HCT116 (cell line): ENCODE measurements at regions not wholly inside any gene's neighbourhood (a gene's known extent, or its start where the extent isn't known, plus 50 kb on each side); places are given as distances from the start of the nearest gene placed in this dataset.

Source experiments
- ATF3 ChIP-seq: IDR thresholded peaks from 2 replicates; pipeline ENCODE4 v1.6.1; 2012
- CTCF ChIP-seq, 3 experiments: fragments of 200-600 bp in 1 of 3; sonication (generic) in 1 of 3; IDR thresholded peaks in 2 of 3; conservative IDR thresholded peaks in 1 of 3; 2 replicates each; pipeline ENCODE4 v1.5.1; 2012 to 2017; ENCODE audit warnings: low read depth in 2 of 3, low read length in 2 of 3, antibody characterized with exemption in 1 of 3, borderline replicate concordance in 1 of 3, control low read depth in 1 of 3, mild to moderate bottlenecking in 1 of 3, mixed read lengths in 1 of 3, mixed run types in 1 of 3, moderate library complexity in 1 of 3; ENCODE audit not compliant: insufficient read depth in 1 of 3
- EGR1 ChIP-seq: IDR thresholded peaks from 2 replicates; pipeline ENCODE4 v1.6.1; 2012; ENCODE audit warnings: low read depth
- EZH2 ChIP-seq: fragments of 200-600 bp; sonication (generic); IDR thresholded peaks from 2 replicates; pipeline ENCODE4 v1.6.1; 2017; ENCODE audit warnings: antibody characterized with exemption, mixed run types
- EZH2phosphoT487 ChIP-seq: fragments of 200-600 bp; IDR thresholded peaks from 2 replicates; pipeline ENCODE4 v1.6.1; 2018; ENCODE audit warnings: antibody characterized with exemption, borderline replicate concordance
- JUND ChIP-seq: IDR thresholded peaks from 2 replicates; pipeline ENCODE4 v1.6.1; 2012
- MAX ChIP-seq: IDR thresholded peaks from 2 replicates; pipeline ENCODE4 v1.6.1; 2012
- POLR2A ChIP-seq: IDR thresholded peaks from 2 replicates; pipeline ENCODE4 v1.7.0; 2011; ENCODE audit warnings: borderline replicate concordance; ENCODE audit not compliant: insufficient read depth, insufficient read length; ENCODE audit errors: extremely low read depth
- POLR2AphosphoS5 ChIP-seq: IDR thresholded peaks from 2 replicates; pipeline ENCODE4 v1.6.1; 2011; ENCODE audit warnings: mild to moderate bottlenecking, low read depth, low read length, moderate library complexity
- RAD21 ChIP-seq: IDR thresholded peaks from 2 replicates; pipeline ENCODE4 v1.6.1; 2012; ENCODE audit warnings: low read depth, mild to moderate bottlenecking
- YY1 ChIP-seq: IDR thresholded peaks from 2 replicates; pipeline ENCODE4 v1.6.1; 2011; ENCODE audit warnings: low read length, low read depth, moderate library complexity, mild to moderate bottlenecking; ENCODE audit not compliant: insufficient replicate concordance; ENCODE audit errors: extremely low read depth
- ZBTB33 ChIP-seq: IDR thresholded peaks from 2 replicates; pipeline ENCODE4 v1.6.1; 2011; ENCODE audit warnings: mild to moderate bottlenecking, low read length, moderate library complexity; ENCODE audit not compliant: insufficient replicate concordance; ENCODE audit errors: extremely low read depth
- ZFX ChIP-seq: fragments of 450-650 bp; IDR thresholded peaks from 2 replicates; pipeline ENCODE4 v1.6.1; 2017
- ZNF274 ChIP-seq: fragments of 200-500 bp; sonication (Bioruptor generic); IDR thresholded peaks from 2 replicates; pipeline ENCODE4 v1.6.1; 2014; ENCODE audit warnings: mild to moderate bottlenecking, low read depth, low read length, inconsistent platforms

GRCh38 chr5:87022415-87022814, 245.3 kb upstream of the RASA1 start:
- no peak for TF ChIP-seq CTCF (IDR thresholded peaks at IDR 0.05 in 2 of 3, conservative IDR thresholded peaks at IDR 0.05 in 1 of 3; ENCODE audit: borderline replicate concordance in 1 of 3, insufficient read depth in 1 of 3, low read depth in 2 of 3, low read length in 2 of 3)
- TF ChIP-seq ZFX: no peak
- TF ChIP-seq EZH2: no peak
- no peak for TF ChIP-seq EZH2phosphoT487
- no peak for TF ChIP-seq POLR2AphosphoS5
- no peak for TF ChIP-seq MAX
- no peak for TF ChIP-seq POLR2A
- TF ChIP-seq ATF3: no peak
- no peak for TF ChIP-seq YY1
- no peak for TF ChIP-seq RAD21
- no peak for TF ChIP-seq ZNF274
- TF ChIP-seq EGR1: no peak
- no peak for TF ChIP-seq ZBTB33
- TF ChIP-seq JUND: no peak
